ENCODE measurements at regions not wholly inside any gene's neighbourhood (a gene's known extent, or its start where the extent isn't known, plus 50 kb on each side); places are given as distances from the start of the nearest gene placed in this dataset.

GRCh38 chr14:76264384-76264783, 111.6 kb upstream of the ESRRB start:
- no peak for TF ChIP-seq ZNF274 (IDR thresholded peaks at IDR 0.05; ENCODE audit: low read depth, low read length)
- no peak overlapping the region for H3K4me3 ChIP-seq (ENCODE audit: low read length)

GRCh38 chr14:76267322-76268046, 108.5 kb upstream of the ESRRB start:
- H3K4me3 ChIP-seq (ENCODE audit: low read length): peak overlapping the region; percentile 27; the same call in 1 of the 2 replicates
- TF ChIP-seq ZNF274 (IDR thresholded peaks at IDR 0.05; ENCODE audit: low read depth, low read length): no peak

GRCh38 chr14:76268047-76268431, 107.9 kb upstream of the ESRRB start:
- no peak overlapping the region; the same call in 1 of the 2 replicates for H3K4me3 ChIP-seq (ENCODE audit: low read length)
- no peak for TF ChIP-seq ZNF274 (IDR thresholded peaks at IDR 0.05; ENCODE audit: low read depth, low read length)

- H3K4me3 ChIP-seq (ENCODE audit: low read length): no peak overlapping the region
- TF ChIP-seq ZNF274 (IDR thresholded peaks at IDR 0.05; ENCODE audit: low read depth, low read length): no peak
These were observed 107.2 kb upstream of the ESRRB start for GRCh38 chr14:76268700-76269099.

GRCh38 chr14:76271041-76271755, 104.7 kb upstream of the ESRRB start:
- H3K4me3 ChIP-seq (ENCODE audit: low read length): no peak overlapping the region

GRCh38 chr14:76272349-76272748, 103.6 kb upstream of the ESRRB start:
- H3K4me3 ChIP-seq (ENCODE audit: low read length): no peak overlapping the region
- no peak for TF ChIP-seq ZNF274 (IDR thresholded peaks at IDR 0.05; ENCODE audit: low read depth, low read length)

More at GRCh38 chr14:76271041-76271755, 104.7 kb upstream of the ESRRB start:
- TF ChIP-seq ZNF274 (IDR thresholded peaks at IDR 0.05; ENCODE audit: low read depth, low read length): no peak

GRCh38 chr14:76272774-76273173, 103.2 kb upstream of the ESRRB start:
- H3K4me3 ChIP-seq (ENCODE audit: low read length): no peak overlapping the region

GRCh38 chr14:76273346-76273745, 102.6 kb upstream of the ESRRB start:
- TF ChIP-seq ZNF274 (IDR thresholded peaks at IDR 0.05; ENCODE audit: low read depth, low read length): no peak
- H3K4me3 ChIP-seq (ENCODE audit: low read length): no peak overlapping the region

More at GRCh38 chr14:76272774-76273173, 103.2 kb upstream of the ESRRB start:
- no peak for TF ChIP-seq ZNF274 (IDR thresholded peaks at IDR 0.05; ENCODE audit: low read depth, low read length)

- no peak overlapping the region for H3K4me3 ChIP-seq (ENCODE audit: low read length)
- TF ChIP-seq ZNF274 (IDR thresholded peaks at IDR 0.05; ENCODE audit: low read depth, low read length): no peak
These were observed 101.6 kb upstream of the ESRRB start for GRCh38 chr14:76274324-76274723.

- no peak overlapping the region for H3K4me3 ChIP-seq (ENCODE audit: low read length)
- TF ChIP-seq ZNF274 (IDR thresholded peaks at IDR 0.05; ENCODE audit: low read depth, low read length): no peak
These were observed 98.3 kb upstream of the ESRRB start for GRCh38 chr14:76277586-76278130.

GRCh38 chr14:76280221-76280620, 95.7 kb upstream of the ESRRB start:
- no peak for TF ChIP-seq ZNF274 (IDR thresholded peaks at IDR 0.05; ENCODE audit: low read depth, low read length)
- H3K4me3 ChIP-seq (ENCODE audit: low read length): no peak overlapping the region

GRCh38 chr14:76282581-76282980, 93.4 kb upstream of the ESRRB start:
- no peak overlapping the region for H3K4me3 ChIP-seq (ENCODE audit: low read length)
- TF ChIP-seq ZNF274 (IDR thresholded peaks at IDR 0.05; ENCODE audit: low read depth, low read length): no peak

GRCh38 chr14:76287063-76287462, 88.9 kb upstream of the ESRRB start:
- no peak for TF ChIP-seq ZNF274 (IDR thresholded peaks at IDR 0.05; ENCODE audit: low read depth, low read length)
- H3K4me3 ChIP-seq (ENCODE audit: low read length): no peak overlapping the region

- no peak for TF ChIP-seq ZNF274 (IDR thresholded peaks at IDR 0.05; ENCODE audit: low read depth, low read length)
- no peak overlapping the region for H3K4me3 ChIP-seq (ENCODE audit: low read length)
These were observed 86.7 kb upstream of the ESRRB start for GRCh38 chr14:76289276-76289675.

- no peak for TF ChIP-seq ZNF274 (IDR thresholded peaks at IDR 0.05; ENCODE audit: low read depth, low read length)
- H3K4me3 ChIP-seq (ENCODE audit: low read length): no peak overlapping the region
These were observed 83.4 kb upstream of the ESRRB start for GRCh38 chr14:76292561-76292960.
